ENCODE measurements at regions not wholly inside any gene's neighbourhood (a gene's known extent, or its start where the extent isn't known, plus 50 kb on each side); places are given as distances from the start of the nearest gene placed in this dataset.

GRCh38 chrX:98568795-98569194 lies 1685.1 kb downstream of the RPA4 start:
- H3K4me1 ChIP-seq, result no peaks in the 10 kb centered on the region
- H3K36me3 ChIP-seq, result no peaks in the 10 kb centered on the region
- no peak overlapping the region for H3K27ac ChIP-seq
- no peak overlapping the region for H3K4me3 ChIP-seq
- H3K27me3 ChIP-seq, result peaks cover 0 to 8% of the 10 kb centered on the region in 2 donors
- no peak for DNase-seq
- intact Hi-C loops (cut with DNase I; ENCODE audit: low total_unique reads), result no loop called here
- no peak for TF ChIP-seq POLR2A (IDR thresholded peaks at IDR 0.05)
- TF ChIP-seq CTCF (IDR thresholded peaks at IDR 0.05), result no peak
- no peaks in the 10 kb centered on the region for H3K9me3 ChIP-seq

GRCh38 chrX:98605941-98606340 lies 1722.2 kb downstream of the RPA4 start:
- H3K36me3 ChIP-seq, result no peaks in the 10 kb centered on the region
- H3K9me3 ChIP-seq, result no peaks in the 10 kb centered on the region
- intact Hi-C loops (cut with DNase I; ENCODE audit: low total_unique reads), result no loop called here
- no peaks in the 10 kb centered on the region for H3K27me3 ChIP-seq
- DNase-seq, result no peak
- TF ChIP-seq POLR2A (IDR thresholded peaks at IDR 0.05), result no peak
- TF ChIP-seq CTCF (IDR thresholded peaks at IDR 0.05), result no peak
- no peak overlapping the region for H3K4me3 ChIP-seq
- H3K4me1 ChIP-seq, result no peaks in the 10 kb centered on the region
- no peak overlapping the region for H3K27ac ChIP-seq

- H3K4me1 ChIP-seq, result no peaks in the 10 kb centered on the region
- H3K36me3 ChIP-seq, result no peaks in the 10 kb centered on the region
- intact Hi-C loops (cut with DNase I; ENCODE audit: low total_unique reads), result no loop called here
- H3K27ac ChIP-seq, result no peak overlapping the region
- H3K27me3 ChIP-seq, result no peaks in the 10 kb centered on the region
- DNase-seq, result no peak
- no peak for TF ChIP-seq POLR2A (IDR thresholded peaks at IDR 0.05)
- no peak for TF ChIP-seq CTCF (IDR thresholded peaks at IDR 0.05)
- no peaks in the 10 kb centered on the region for H3K9me3 ChIP-seq
- no peak overlapping the region for H3K4me3 ChIP-seq
Observed at GRCh38 chrX:98607739-98608138, 1724.0 kb downstream of the RPA4 start.

- Histone ChIP-seq H3K4me1 (no peaks in the 10 kb centered on the region), H3K36me3 (no peaks in the 10 kb centered on the region), H3K27ac (no peak overlapping the region), H3K9me3 (no peaks in the 10 kb centered on the region), H3K27me3 (peaks cover 0 to 13% of the 10 kb centered on the region in 2 donors), H3K4me3 (no peak overlapping the region)
- DNase-seq, result no peak
- intact Hi-C loops (cut with DNase I; ENCODE audit: low total_unique reads), result no loop called here
- TF ChIP-seq POLR2A (IDR thresholded peaks at IDR 0.05) (no peak), CTCF (IDR thresholded peaks at IDR 0.05) (no peak)
Observed at GRCh38 chrX:98627645-98628044, 1743.9 kb downstream of the RPA4 start.

GRCh38 chrX:98637451-98637850 lies 1753.7 kb downstream of the RPA4 start:
- H3K27ac ChIP-seq, result no peak overlapping the region
- H3K9me3 ChIP-seq, result no peaks in the 10 kb centered on the region
- no peaks in the 10 kb centered on the region for H3K4me1 ChIP-seq
- TF ChIP-seq CTCF (IDR thresholded peaks at IDR 0.05) (no peak), POLR2A (IDR thresholded peaks at IDR 0.05) (no peak)
- no peaks in the 10 kb centered on the region for H3K27me3 ChIP-seq
- intact Hi-C loops (cut with DNase I; ENCODE audit: low total_unique reads), result no loop called here
- H3K36me3 ChIP-seq, result no peaks in the 10 kb centered on the region
- no peak for DNase-seq
- H3K4me3 ChIP-seq, result no peak overlapping the region
